Fibroblast of mammary gland (primary cell): ENCODE measurements at regions not wholly inside any gene's neighbourhood (a gene's known extent, or its start where the extent isn't known, plus 50 kb on each side); places are given as distances from the start of the nearest gene placed in this dataset.
"Not testable (repeated sequence)": the region's sequence is repeated elsewhere in the genome, so short reads cannot be mapped to it uniquely, and the experiment has no call there.

ENCODE experiments used
- DNase-seq: peaks from one replicate; pipeline ENCODE4 v3.0.0-alpha.2; 2010; ENCODE audit warnings: low read depth
- H3K4me3 ChIP-seq: 2 replicates; pipeline ENCODE4 v1.5.1; 2011; ENCODE audit warnings: low read depth, mild to moderate bottlenecking, low read length, moderate library complexity; ENCODE audit not compliant: control insufficient read depth
- CTCF ChIP-seq: conservative IDR thresholded peaks from 2 replicates; pipeline ENCODE4 v1.5.1; 2011; ENCODE audit warnings: low read depth, low read length, inconsistent platforms; ENCODE audit not compliant: control insufficient read depth, insufficient read depth

GRCh38 chr3:94362393-94362792, 299.5 kb downstream of the NSUN3 start:
- DNase-seq, result no peak
- no peak for TF ChIP-seq CTCF
- no peak overlapping the region for H3K4me3 ChIP-seq

DNA sequence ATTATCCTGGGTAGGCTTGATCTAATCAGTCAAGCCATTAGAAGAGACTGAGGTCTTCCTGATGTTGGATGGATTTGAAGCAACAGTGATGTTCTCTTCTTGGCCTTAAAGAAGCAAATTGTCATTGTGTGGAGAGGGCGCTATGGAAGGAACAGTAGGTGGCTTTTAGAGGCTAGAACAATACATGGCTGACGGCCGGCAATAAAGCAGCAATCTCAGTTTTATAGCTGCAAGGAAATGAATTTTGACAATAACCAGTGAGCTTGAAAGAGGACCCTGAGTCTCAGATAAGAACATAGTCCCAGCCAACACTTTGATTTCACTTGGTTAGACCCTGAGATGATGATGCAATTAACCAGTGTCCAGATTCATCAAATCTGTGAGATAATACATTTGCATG, 302.1 kb downstream of the NSUN3 start:
- no peak for DNase-seq
- no peak for TF ChIP-seq CTCF
- no peak overlapping the region for H3K4me3 ChIP-seq

GRCh38 chr3:94372026-94372425, 309.2 kb downstream of the NSUN3 start:
- H3K4me3 ChIP-seq, result no peak overlapping the region
- TF ChIP-seq CTCF, result no peak
- no peak for DNase-seq

DNA sequence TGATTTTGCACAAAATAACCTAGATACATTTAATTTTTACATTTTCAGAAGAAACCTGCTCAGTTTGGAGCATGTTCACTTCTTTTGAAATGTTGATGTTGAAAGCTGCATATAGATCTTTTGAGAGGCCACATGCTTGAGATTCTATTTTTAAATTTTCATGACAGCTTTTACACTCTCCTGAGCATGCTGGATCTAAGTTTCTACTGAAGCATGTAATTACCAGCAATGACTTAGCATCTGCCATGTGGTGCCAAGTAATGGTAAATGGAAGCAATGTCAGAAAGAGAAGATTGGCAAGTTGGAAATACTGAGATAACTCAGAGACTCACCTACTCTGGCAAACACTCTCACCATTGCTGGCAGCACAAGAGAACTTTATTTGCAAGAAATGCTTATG, 310.6 kb downstream of the NSUN3 start:
- no peak overlapping the region for H3K4me3 ChIP-seq
- TF ChIP-seq CTCF, result no peak
- DNase-seq, result no peak

DNA sequence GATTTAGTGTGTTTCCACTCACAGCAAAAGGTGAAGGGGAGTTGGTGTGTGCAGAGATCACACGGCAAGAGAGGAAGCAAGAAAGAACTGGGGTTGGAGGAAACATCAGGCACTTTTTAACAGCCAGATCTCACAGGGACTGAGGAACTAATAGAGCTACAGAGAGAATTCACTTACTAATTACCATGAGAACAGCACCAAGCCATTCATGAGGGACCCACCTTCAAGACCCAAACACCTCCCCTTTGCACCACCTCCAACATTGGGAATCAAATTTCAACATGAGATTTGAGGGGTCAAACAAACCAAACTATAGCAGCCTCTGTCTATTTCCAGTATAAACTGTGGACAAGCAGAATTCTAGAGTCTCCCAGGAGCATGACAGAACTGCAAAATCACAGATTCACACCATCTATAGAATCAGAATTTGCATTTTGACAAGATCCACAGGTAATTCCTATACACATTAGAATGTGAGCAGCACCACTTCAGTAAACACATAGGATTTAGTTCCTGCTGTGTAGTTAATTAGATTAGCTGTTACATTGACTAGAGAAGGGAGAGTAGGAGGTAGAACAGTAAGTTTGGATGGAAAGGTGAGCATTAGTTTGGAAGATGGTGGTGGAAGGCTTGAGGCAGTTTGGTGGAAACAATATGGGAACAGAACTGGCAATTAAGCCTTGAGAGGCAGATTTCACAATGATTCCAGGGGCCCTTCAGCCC, 311.7 kb downstream of the NSUN3 start:
- H3K4me3 ChIP-seq, result no peak overlapping the region
- DNase-seq, result no peak
- TF ChIP-seq CTCF, result no peak

DNA sequence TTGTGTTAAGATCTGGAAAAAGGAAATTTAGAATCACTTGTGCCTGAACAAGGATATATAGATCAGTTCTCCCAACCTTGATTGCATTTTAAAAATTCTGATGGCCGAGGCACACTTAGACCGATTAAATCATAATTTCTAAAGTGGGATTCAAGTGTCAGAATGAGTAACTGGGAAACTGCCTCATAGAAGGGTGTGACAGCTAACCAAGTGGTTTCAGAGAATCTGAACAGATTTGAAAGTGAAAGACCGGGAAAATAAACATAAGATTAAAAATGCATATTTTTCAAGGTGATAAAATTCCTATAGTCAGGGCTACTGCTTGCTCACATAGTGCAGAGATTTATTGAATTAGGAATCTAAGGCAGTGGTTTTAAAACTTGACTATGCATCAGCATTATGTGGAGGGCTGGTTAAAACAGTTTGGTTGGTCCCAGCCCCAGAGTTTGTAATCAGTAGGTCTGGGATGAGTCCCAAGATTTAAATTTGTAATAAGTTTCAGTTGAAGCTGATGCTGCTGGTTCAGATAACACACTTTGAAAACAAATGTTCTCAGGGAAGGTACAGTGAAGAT, 314.3 kb downstream of the NSUN3 start:
- not testable (repeated sequence) for H3K4me3 ChIP-seq, DNase-seq

DNA sequence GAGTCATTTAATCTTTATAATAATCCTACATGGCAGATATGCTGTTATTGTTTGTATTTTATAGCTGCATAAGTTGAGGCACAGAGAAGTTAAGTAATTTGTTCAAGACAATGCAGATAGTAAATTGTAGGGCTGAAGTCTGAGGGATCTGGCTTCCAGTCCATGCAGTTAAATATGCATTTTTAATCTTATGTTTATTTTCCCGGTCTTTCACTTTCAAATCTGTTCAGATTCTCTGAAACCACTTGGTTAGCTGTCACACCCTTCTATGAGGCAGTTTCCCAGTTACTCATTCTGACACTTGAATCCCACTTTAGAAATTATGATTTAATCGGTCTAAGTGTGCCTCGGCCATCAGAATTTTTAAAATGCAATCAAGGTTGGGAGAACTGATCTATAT, 315.0 kb downstream of the NSUN3 start:
- not testable (repeated sequence) for H3K4me3 ChIP-seq, DNase-seq

DNA sequence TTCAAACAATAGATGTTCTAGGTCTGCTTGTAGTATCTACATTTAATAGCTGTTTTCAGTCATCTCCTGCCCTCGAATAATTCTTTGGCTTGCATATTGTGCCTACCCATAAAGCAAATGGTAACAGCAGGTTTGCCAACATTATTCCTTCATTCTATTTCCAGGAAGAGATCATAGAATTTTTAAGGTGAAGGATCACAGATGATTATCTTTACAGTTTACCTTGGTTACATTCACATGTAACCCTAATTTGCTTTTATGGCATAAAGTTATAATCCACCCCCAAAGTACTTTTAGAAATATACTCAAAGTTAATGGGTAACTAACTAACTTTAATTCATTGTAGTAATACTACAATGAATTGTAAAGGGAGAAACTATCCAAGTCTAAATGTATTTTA, 315.5 kb downstream of the NSUN3 start:
- TF ChIP-seq CTCF, result no peak
- no peak for DNase-seq
- no peak overlapping the region for H3K4me3 ChIP-seq
